ENCODE measurements at regions not wholly inside any gene's neighbourhood (a gene's known extent, or its start where the extent isn't known, plus 50 kb on each side); places are given as distances from the start of the nearest gene placed in this dataset.

DNA sequence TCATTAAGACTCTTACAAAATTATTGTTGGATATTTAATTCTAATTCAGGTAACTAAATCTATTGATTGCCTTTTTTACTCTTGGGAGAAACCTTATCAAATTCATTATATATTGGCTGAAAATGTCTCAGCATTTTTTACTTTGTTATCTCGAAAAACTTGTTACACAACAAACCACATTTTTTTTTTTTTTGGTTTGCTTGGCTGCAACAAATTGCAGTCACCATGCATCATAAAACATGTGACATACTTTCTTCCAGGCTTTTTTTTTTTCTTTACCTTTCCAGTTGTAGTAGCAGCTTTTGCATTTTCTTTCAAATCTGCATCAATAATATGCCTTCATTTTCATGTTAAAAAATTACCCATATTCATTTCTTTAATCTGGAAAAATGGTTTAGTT is 186.7 kb downstream of the TDRD15 start:
- no peaks in the 10 kb centered on the region for H3K36me3 ChIP-seq (ENCODE audit: insufficient read depth, low read length)

DNA sequence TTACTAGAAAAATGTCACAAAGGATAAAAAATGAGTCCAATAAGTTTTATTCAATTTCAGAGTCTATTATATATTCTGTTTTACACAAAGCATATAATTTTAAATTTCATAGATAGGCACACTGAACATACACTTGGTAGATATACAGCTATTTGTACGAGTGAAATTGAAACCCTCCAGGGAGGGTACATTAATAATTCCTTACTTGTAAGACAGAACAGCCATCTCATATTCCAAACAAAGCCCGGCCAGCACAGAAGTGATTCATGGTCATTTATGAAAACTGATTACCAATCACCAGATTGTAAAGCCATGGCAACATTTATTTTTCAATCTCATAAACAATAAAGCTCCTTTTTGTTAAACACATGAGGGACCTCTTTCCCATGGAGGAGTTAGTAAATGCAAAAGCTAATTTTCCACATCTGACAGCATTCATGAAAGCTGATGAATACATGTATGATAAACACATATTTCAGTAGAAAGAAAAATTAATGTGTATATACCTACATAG is 190.6 kb downstream of the TDRD15 start:
- Histone ChIP-seq H3K36me3 (ENCODE audit: insufficient read depth, low read length) (no peaks in the 10 kb centered on the region), H3K4me1 (ENCODE audit: control insufficient read depth, insufficient read depth, low read length) (no peaks in the 10 kb centered on the region), H3K4me2 (ENCODE audit: low read length) (no peak overlapping the region), H3K9me3 (replicated peaks; ENCODE audit: low read length) (no peaks in the 10 kb centered on the region), H3K4me3 (ENCODE audit: low read length) (no peak overlapping the region), H3K27me3 (ENCODE audit: control insufficient read depth, insufficient read depth, low read length) (no peaks in the 10 kb centered on the region), H3K9ac (ENCODE audit: low read depth, low read length) (no peak overlapping the region)

More for the DNA sequence above, 186.7 kb downstream of the TDRD15 start:
- no peak overlapping the region for H3K9ac ChIP-seq (ENCODE audit: low read depth, low read length)
- H3K9me3 ChIP-seq (replicated peaks; ENCODE audit: low read length) = no peaks in the 10 kb centered on the region
- H3K4me1 ChIP-seq (ENCODE audit: control insufficient read depth, insufficient read depth, low read length) = no peaks in the 10 kb centered on the region
- H3K4me3 ChIP-seq (ENCODE audit: low read length) = no peak overlapping the region
- no peaks in the 10 kb centered on the region for H3K27me3 ChIP-seq (ENCODE audit: control insufficient read depth, insufficient read depth, low read length)
- H3K4me2 ChIP-seq (ENCODE audit: low read length) = no peak overlapping the region

DNA sequence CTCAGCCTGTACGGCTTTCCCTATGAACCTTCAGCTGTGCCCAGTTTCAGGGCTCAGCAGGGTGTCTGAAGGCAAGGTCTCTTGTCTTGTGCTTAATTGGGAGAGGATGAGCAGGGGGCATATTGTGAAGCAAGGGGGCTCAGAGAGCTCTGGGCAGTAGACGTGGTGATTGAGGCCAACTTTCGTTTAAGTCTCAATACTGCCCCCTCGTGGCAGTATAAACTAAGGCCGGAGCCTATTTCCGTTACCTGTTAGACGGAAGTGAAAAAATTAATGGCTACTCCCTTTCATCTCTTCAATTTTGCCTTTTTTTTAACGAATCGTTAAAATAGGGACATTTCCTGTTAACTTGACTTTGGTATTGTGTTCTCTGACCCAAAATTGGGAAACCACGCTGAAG is 193.4 kb downstream of the TDRD15 start:
- no peak overlapping the region for H3K4me2 ChIP-seq (ENCODE audit: low read length)
- H3K4me1 ChIP-seq (ENCODE audit: control insufficient read depth, insufficient read depth, low read length) = no peaks in the 10 kb centered on the region
- no peaks in the 10 kb centered on the region for H3K9me3 ChIP-seq (replicated peaks; ENCODE audit: low read length)
- H3K9ac ChIP-seq (ENCODE audit: low read depth, low read length) = no peak overlapping the region
- no peaks in the 10 kb centered on the region for H3K36me3 ChIP-seq (ENCODE audit: insufficient read depth, low read length)
- no peak overlapping the region for H3K4me3 ChIP-seq (ENCODE audit: low read length)
- no peaks in the 10 kb centered on the region for H3K27me3 ChIP-seq (ENCODE audit: control insufficient read depth, insufficient read depth, low read length)

DNA sequence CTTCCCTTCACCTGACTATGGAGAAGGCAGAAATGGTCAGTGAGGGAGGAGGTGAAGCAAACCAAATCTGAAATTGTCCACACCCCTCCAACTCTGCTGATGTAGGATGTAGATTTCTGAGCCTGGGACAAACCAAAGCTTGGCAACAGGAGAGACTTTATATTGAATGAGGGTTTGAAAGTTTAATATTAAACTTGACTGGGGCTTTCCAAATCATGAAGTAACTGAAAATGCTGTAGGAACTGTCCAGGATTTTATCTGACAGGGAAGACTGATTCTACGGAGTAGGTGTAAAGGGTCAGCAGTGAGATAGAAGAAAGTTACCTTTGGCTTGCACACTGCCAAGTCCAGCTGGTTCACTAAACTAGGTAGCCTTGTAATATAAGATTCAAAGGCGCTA is 194.5 kb downstream of the TDRD15 start:
- Histone ChIP-seq H3K9ac (ENCODE audit: low read depth, low read length) (no peak overlapping the region), H3K27me3 (ENCODE audit: control insufficient read depth, insufficient read depth, low read length) (no peaks in the 10 kb centered on the region), H3K4me2 (ENCODE audit: low read length) (no peak overlapping the region)

DNA sequence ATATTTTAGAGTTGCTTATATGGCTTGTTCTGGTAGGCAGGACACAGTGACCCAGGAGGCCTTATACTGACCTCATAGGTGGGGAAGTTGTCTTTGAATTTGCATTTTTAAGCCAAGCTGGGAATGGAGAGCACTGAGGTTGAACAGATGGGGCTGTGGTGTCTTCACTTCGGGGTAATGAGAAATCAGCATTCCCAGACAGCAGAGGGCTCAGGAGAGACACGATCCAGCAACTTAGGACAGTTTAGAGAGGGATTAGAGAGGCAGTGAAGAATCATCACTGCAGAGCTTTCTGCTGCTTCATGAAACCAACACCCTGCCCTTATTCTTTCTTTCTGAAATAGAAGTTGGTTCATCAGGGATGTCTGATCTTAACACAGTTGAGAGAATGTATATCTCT is 202.4 kb downstream of the TDRD15 start:
- Histone ChIP-seq H3K27me3 (ENCODE audit: control insufficient read depth, insufficient read depth, low read length) (no peaks in the 10 kb centered on the region), H3K9ac (ENCODE audit: low read depth, low read length) (no peak overlapping the region), H3K4me3 (ENCODE audit: low read length) (no peak overlapping the region), H3K4me2 (ENCODE audit: low read length) (no peak overlapping the region), H3K4me1 (ENCODE audit: control insufficient read depth, insufficient read depth, low read length) (no peaks in the 10 kb centered on the region), H3K36me3 (ENCODE audit: insufficient read depth, low read length) (no peaks in the 10 kb centered on the region), H3K9me3 (replicated peaks; ENCODE audit: low read length) (no peaks in the 10 kb centered on the region)

More for the DNA sequence above, 194.5 kb downstream of the TDRD15 start:
- Histone ChIP-seq H3K36me3 (ENCODE audit: insufficient read depth, low read length) (no peaks in the 10 kb centered on the region), H3K4me1 (ENCODE audit: control insufficient read depth, insufficient read depth, low read length) (no peaks in the 10 kb centered on the region), H3K4me3 (ENCODE audit: low read length) (no peak overlapping the region), H3K9me3 (replicated peaks; ENCODE audit: low read length) (no peaks in the 10 kb centered on the region)

DNA sequence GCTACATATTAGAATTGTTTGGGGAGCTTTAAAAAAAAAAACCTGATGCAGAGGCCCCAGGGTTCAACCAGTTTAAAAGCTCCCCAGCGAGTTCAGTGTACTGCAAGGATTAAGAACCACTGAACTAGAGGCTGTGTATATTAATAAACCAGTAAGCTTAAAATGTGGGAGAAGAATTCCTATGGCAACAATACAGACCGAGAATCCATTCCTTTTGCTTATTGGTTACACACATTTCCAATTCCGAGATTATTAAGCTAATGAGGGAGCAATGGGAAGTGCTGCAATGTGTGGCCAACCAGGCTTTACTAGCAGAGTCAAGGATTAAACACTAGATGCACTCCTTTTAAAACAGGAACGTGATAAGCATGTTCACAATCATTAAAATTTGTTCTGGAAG is 204.4 kb downstream of the TDRD15 start:
- Histone ChIP-seq H3K36me3 (ENCODE audit: insufficient read depth, low read length) (no peaks in the 10 kb centered on the region), H3K4me1 (ENCODE audit: control insufficient read depth, insufficient read depth, low read length) (no peaks in the 10 kb centered on the region), H3K27me3 (ENCODE audit: control insufficient read depth, insufficient read depth, low read length) (no peaks in the 10 kb centered on the region), H3K4me2 (ENCODE audit: low read length) (no peak overlapping the region), H3K4me3 (ENCODE audit: low read length) (no peak overlapping the region), H3K9me3 (replicated peaks; ENCODE audit: low read length) (no peaks in the 10 kb centered on the region), H3K9ac (ENCODE audit: low read depth, low read length) (no peak overlapping the region)

DNA sequence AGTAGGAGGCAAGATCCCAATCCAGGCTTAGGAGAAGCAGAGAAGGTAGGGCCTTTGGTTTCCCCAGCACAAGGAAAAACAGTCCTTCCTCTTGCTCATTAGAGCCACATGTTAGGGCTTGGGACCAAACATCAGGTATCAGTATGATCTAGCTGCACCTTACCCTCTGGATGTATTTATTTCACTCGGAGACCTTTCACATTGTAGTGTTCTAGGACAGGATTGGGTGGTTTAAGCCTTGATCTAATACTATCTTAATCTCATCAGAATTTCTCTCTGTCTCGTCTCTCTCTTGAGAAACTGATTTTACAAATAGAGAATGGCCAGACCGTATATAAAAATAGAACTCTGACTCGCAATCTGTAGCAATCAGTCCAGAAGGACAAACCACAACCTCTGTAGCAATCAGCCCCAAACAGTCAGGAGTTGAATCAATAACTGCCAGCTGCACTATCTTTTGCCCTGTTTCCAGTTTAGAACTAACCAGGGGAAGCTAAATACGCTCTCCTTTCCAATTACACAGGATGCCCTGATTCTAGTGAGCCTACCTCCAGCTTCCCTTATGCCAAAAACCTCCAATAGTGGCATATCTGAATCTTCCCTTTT is 207.1 kb downstream of the TDRD15 start:
- Histone ChIP-seq H3K9me3 (replicated peaks; ENCODE audit: low read length) (no peaks in the 10 kb centered on the region), H3K4me3 (ENCODE audit: low read length) (no peak overlapping the region), H3K9ac (ENCODE audit: low read depth, low read length) (no peak overlapping the region), H3K4me2 (ENCODE audit: low read length) (no peak overlapping the region), H3K36me3 (ENCODE audit: insufficient read depth, low read length) (no peaks in the 10 kb centered on the region), H3K27me3 (ENCODE audit: control insufficient read depth, insufficient read depth, low read length) (no peaks in the 10 kb centered on the region), H3K4me1 (ENCODE audit: control insufficient read depth, insufficient read depth, low read length) (no peaks in the 10 kb centered on the region)

DNA sequence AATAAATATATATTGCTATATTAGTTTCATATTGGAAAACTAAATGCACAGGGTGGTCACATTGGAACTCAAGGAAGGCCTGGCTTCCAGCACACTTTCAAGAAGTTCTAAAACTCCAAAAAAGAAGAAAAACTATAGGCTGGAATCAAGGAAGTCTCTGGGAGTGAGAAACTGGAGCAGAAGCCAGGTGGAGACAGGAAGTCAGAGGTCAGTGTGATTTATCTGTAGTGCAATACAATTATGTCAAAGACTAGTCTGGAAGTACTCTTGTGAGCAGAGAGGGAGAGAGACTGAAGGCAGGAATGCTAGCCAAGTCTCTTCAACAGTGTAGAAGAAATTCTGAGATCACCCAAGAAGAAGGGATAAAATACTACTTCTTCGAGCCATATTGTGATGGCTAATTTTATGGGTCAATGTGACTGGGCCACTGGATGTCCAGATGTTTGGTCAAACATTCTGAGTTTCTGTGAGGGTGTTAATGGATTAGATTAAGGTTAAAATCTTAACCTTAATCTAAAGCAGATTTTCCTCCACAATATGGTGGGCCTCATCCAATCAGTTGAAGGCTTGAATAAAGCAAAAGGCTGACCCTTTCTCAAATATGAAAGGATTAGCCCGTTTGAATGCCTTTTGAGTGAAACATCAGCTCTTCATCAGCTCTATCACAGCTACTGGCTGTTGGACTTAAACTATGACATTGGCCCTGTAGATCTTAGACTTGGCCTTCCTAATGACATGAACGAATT is 208.0 kb downstream of the TDRD15 start:
- Histone ChIP-seq H3K4me1 (ENCODE audit: control insufficient read depth, insufficient read depth, low read length) (no peaks in the 10 kb centered on the region), H3K36me3 (ENCODE audit: insufficient read depth, low read length) (no peaks in the 10 kb centered on the region), H3K27me3 (ENCODE audit: control insufficient read depth, insufficient read depth, low read length) (no peaks in the 10 kb centered on the region), H3K9me3 (replicated peaks; ENCODE audit: low read length) (no peaks in the 10 kb centered on the region), H3K4me2 (ENCODE audit: low read length) (no peak overlapping the region), H3K9ac (ENCODE audit: low read depth, low read length) (no peak overlapping the region), H3K4me3 (ENCODE audit: low read length) (no peak overlapping the region)

DNA sequence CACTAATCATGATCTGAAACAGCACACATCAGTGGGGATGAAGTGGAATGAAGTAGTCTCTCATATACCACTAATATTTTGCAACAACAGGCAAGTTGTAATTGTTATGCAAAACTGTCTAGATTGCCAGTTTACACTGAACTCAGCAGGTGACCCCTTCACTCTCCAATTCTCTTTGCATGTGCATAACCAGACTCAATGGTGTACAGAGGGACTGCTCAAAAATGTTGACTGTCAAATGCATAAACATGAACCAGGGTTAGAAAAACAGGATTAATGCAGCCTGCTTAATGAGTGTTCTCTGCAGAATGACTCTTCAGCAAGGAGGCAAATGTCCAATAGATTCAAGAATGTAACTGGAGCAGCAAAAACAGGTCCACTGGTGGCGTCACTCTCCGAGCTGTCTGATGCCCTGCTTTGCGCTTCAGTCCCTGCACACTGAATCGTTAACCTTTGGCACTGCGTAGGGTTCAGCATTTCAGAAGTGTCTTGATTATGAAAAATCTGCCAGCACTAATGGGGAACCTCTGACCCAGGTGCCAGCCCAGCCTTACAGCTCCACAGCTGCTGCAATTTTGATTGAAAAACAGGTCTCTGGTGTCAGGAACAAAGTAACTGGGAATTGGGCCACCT is 209.3 kb downstream of the TDRD15 start:
- Histone ChIP-seq H3K36me3 (ENCODE audit: insufficient read depth, low read length) (no peaks in the 10 kb centered on the region), H3K9ac (ENCODE audit: low read depth, low read length) (no peak overlapping the region), H3K27me3 (ENCODE audit: control insufficient read depth, insufficient read depth, low read length) (no peaks in the 10 kb centered on the region), H3K4me2 (ENCODE audit: low read length) (no peak overlapping the region), H3K4me1 (ENCODE audit: control insufficient read depth, insufficient read depth, low read length) (no peaks in the 10 kb centered on the region), H3K4me3 (ENCODE audit: low read length) (no peak overlapping the region), H3K9me3 (replicated peaks; ENCODE audit: low read length) (no peaks in the 10 kb centered on the region)

DNA sequence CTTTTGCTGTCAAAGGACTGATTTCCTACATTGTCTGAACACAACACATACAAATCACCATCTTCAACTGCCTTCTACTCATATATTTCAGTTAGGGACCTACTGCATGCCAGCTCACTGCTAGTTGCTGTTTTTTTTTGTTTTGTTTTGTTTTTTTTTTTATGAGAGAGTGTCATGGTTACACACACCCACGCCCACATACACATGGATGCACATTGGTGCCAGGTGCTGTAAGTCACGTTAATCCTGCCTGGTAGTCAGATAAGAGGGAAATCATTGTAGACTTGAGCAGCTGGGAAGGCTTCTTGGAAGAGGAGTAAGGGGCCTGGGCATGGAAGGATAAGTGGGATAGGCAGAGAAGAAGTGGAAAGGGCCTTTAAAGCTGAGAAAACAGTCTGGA is 209.9 kb downstream of the TDRD15 start:
- Histone ChIP-seq H3K4me3 (ENCODE audit: low read length) (no peak overlapping the region), H3K4me1 (ENCODE audit: control insufficient read depth, insufficient read depth, low read length) (no peaks in the 10 kb centered on the region), H3K4me2 (ENCODE audit: low read length) (no peak overlapping the region)

DNA sequence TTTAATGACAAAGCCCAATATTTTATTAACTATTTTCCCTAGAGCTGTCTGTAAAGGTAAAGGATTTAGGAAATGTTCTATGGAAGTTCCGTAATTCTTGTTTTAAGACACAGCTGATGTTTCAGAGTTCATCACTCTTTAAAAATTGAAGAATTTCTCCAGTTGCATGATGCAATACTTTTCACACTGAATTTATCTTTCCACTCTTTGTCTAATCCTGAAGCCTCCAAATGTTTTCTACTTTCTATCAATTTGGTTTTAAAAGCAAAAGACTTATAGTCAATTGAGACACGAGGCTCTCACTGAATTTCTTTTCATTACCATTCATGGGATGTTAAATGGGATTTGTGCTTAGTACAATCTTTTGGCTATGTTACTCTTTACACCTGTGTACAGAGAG is 223.2 kb downstream of the TDRD15 start:
- H3K4me1 ChIP-seq (ENCODE audit: control insufficient read depth, insufficient read depth, low read length) = no peaks in the 10 kb centered on the region
- H3K9ac ChIP-seq (ENCODE audit: low read depth, low read length) = no peak overlapping the region
- H3K36me3 ChIP-seq (ENCODE audit: insufficient read depth, low read length) = no peaks in the 10 kb centered on the region
- H3K4me3 ChIP-seq (ENCODE audit: low read length) = no peak overlapping the region
- H3K4me2 ChIP-seq (ENCODE audit: low read length) = no peak overlapping the region
- no peaks in the 10 kb centered on the region for H3K9me3 ChIP-seq (replicated peaks; ENCODE audit: low read length)
- no peaks in the 10 kb centered on the region for H3K27me3 ChIP-seq (ENCODE audit: control insufficient read depth, insufficient read depth, low read length)

More for the DNA sequence above, 209.9 kb downstream of the TDRD15 start:
- H3K36me3 ChIP-seq (ENCODE audit: insufficient read depth, low read length) = no peaks in the 10 kb centered on the region
- H3K27me3 ChIP-seq (ENCODE audit: control insufficient read depth, insufficient read depth, low read length) = no peaks in the 10 kb centered on the region
- H3K9ac ChIP-seq (ENCODE audit: low read depth, low read length) = no peak overlapping the region
- H3K9me3 ChIP-seq (replicated peaks; ENCODE audit: low read length) = no peaks in the 10 kb centered on the region

Data from skeletal muscle satellite cell (primary cell).